K562 (cell line): ENCODE measurements at regions not wholly inside any gene's neighbourhood (a gene's known extent, or its start where the extent isn't known, plus 50 kb on each side); places are given as distances from the start of the nearest gene placed in this dataset.
A peak's percentile ranks its signal among the peaks of the same experiment; 100 is the strongest.

Experiments
- ATAC-seq: fragments of 200-7000 bp; cut with Tn5 transposase; 3 replicates; pipeline ENCODE4 v1.9.1; 2020; ENCODE audit warnings: moderate library complexity
- BruUV-seq: library from RNA; stranded (reverse); fragments of 400-500 nt; replicated peaks from 2 replicates; lab custom pipeline; 2021; lab: Mats Ljungman, UMichigan
- CTCF ChIA-PET: fragments of 300-600 bp; formaldehyde crosslinking; extraction: SDS; loops from one replicate; lab custom pipeline; 2021; ENCODE audit warnings: low intra/inter-chr PET ratio; lab: Yijun Ruan, JAX
- POLR2A ChIA-PET: fragments of 300-600, 350-650 bp; sonication (Branson Sonifier 250); formaldehyde crosslinking; extraction: SDS; loops from one replicate; lab custom pipeline; 2021; ENCODE audit warnings: antibody characterized with exemption, inconsistent platforms; lab: Yijun Ruan, JAX
- DNase-seq, 4 experiments: peaks; one replicate each; pipeline versions ENCODE4 v3.0.0 to v3.0.0-alpha.2; 2011 to 2018; ENCODE audit warnings: low spot score in 3 of 4, mixed read lengths in 3 of 4; ENCODE audit errors: extremely low read depth in 1 of 4
- FAIRE-seq: peaks from 2 replicates; lab custom pipeline; 2011; peaks lifted over from hg19 to GRCh38; lab: Jason Lieb, UNC
- H2AFZ ChIP-seq: 2 replicates; pipeline ENCODE4 v1.6.0; 2011; ENCODE audit warnings: low read depth, low read length, control low read depth, inconsistent platforms
- H3K27ac ChIP-seq: fragments of 200-600 bp; 3 replicates; pipeline ENCODE4 v1.8.0; 2011; ENCODE audit warnings: low read depth, mild to moderate bottlenecking, control low read depth, inconsistent platforms, low read length, moderate library complexity, mixed read lengths; ENCODE audit errors: extremely low read depth
- H3K27me3 ChIP-seq, 2 experiments: fragments of 300-600 bp in 1 of 2; 2 replicates in 1 of 2; 3 replicates in 1 of 2; pipeline versions ENCODE4 v1.6.0 to v1.8.0; 2011; ENCODE audit warnings: inconsistent platforms in 2 of 2, low read length in 2 of 2, mild to moderate bottlenecking in 1 of 2, mixed read lengths in 1 of 2, moderate library complexity in 1 of 2; ENCODE audit not compliant: control insufficient read depth in 2 of 2, insufficient read depth in 2 of 2
- H3K36me3 ChIP-seq: fragments of 300-600 bp; 3 replicates; pipeline ENCODE4 v1.8.0; 2011; ENCODE audit warnings: mild to moderate bottlenecking, low read length, inconsistent platforms; ENCODE audit not compliant: control insufficient read depth, insufficient read depth
- H3K4me1 ChIP-seq, 2 experiments: fragments of 200-600 bp in 1 of 2; replicated peaks in 1 of 2; 2 replicates in 1 of 2; 3 replicates in 1 of 2; pipeline versions ENCODE4 v1.5.1 to v1.8.0; 2011; ENCODE audit warnings: inconsistent platforms in 2 of 2, low read length in 2 of 2, mild to moderate bottlenecking in 1 of 2, mixed read lengths in 1 of 2, moderate library complexity in 1 of 2; ENCODE audit not compliant: control insufficient read depth in 2 of 2, insufficient read depth in 2 of 2
- H3K4me2 ChIP-seq: 2 replicates; pipeline ENCODE4 v1.6.1; 2011; ENCODE audit warnings: low read length, control low read depth, inconsistent platforms, mixed read lengths; ENCODE audit not compliant: insufficient read depth
- H3K4me3 ChIP-seq: fragments of 200-600 bp; sonication (generic), shearing (Covaris generic); 2 replicates; pipeline ENCODE4 v1.5.1; 2016; ENCODE audit warnings: control low read depth, inconsistent platforms
- H3K79me2 ChIP-seq: fragments of 200-600 bp; 3 replicates; pipeline ENCODE4 v1.8.0; 2011; ENCODE audit warnings: low read length, inconsistent platforms; ENCODE audit not compliant: control insufficient read depth, insufficient read depth
- H3K9ac ChIP-seq, 2 experiments: 2 replicates each; pipeline versions ENCODE4 v1.6.0 to v1.6.1; 2011; ENCODE audit warnings: low read depth in 2 of 2, low read length in 2 of 2, control low read depth in 1 of 2, inconsistent platforms in 1 of 2, mild to moderate bottlenecking in 1 of 2, mixed read lengths in 1 of 2; ENCODE audit not compliant: insufficient read depth in 1 of 2
- H3K9me1 ChIP-seq: one replicate; pipeline ENCODE4 v1.6.0; 2011; ENCODE audit warnings: inconsistent platforms, mild to moderate bottlenecking, low read length, moderate library complexity; ENCODE audit not compliant: control insufficient read depth, insufficient read depth
- H3K9me3 ChIP-seq: replicated peaks from 2 replicates; pipeline ENCODE4 v1.5.1; 2011; ENCODE audit warnings: low read depth, low read length, inconsistent platforms; ENCODE audit not compliant: control insufficient read depth, insufficient read depth
- H4K20me1 ChIP-seq: replicated peaks from 2 replicates; pipeline ENCODE4 v1.6.1; 2011; ENCODE audit warnings: low read length, inconsistent platforms, mixed read lengths; ENCODE audit not compliant: control insufficient read depth, insufficient read depth
- ARNT ChIP-seq, 2 experiments: fragments of 450-650 bp; IDR thresholded peaks; 2 replicates each; pipeline ENCODE4 v1.6.1; 2016; ENCODE audit warnings: mild to moderate bottlenecking in 1 of 2
- CBFB ChIP-seq: sonication (generic); formaldehyde crosslinking; IDR thresholded peaks from 2 replicates; pipeline ENCODE4 v1.4.0; 2020; ENCODE audit warnings: mild to moderate bottlenecking, missing genetic modification reagents
- CEBPB ChIP-seq: fragments of 450-650 bp; IDR thresholded peaks from 2 replicates; pipeline ENCODE4 v1.6.1; 2016; ENCODE audit warnings: missing genetic modification characterization, missing compliant biosample characterization
- CEBPZ ChIP-seq: fragments of 150-350 bp; IDR thresholded peaks from 2 replicates; pipeline ENCODE4 v1.6.1; 2014; ENCODE audit warnings: low read depth, mild to moderate bottlenecking, low read length, borderline replicate concordance
- HDAC8 ChIP-seq: fragments of 450-650 bp; IDR thresholded peaks from 2 replicates; pipeline ENCODE4 v1.6.1; 2016; ENCODE audit warnings: mild to moderate bottlenecking, missing genetic modification characterization, moderate library complexity, missing compliant biosample characterization
- KLF10 ChIP-seq: fragments of 250-450 bp; sonication (Bioruptor Pico); IDR thresholded peaks from 2 replicates; pipeline ENCODE4 v1.6.1; 2021; ENCODE audit warnings: matching md5 sums
- MAX ChIP-seq: sonication (generic); formaldehyde crosslinking; IDR thresholded peaks from 2 replicates; pipeline ENCODE4 v1.9.0; 2022; ENCODE audit warnings: mild to moderate bottlenecking, missing genetic modification reagents
- NR2F6 ChIP-seq: fragments of 450-650 bp; formaldehyde crosslinking; IDR thresholded peaks from 2 replicates; pipeline ENCODE4 v1.4.0; 2020; ENCODE audit warnings: mild to moderate bottlenecking
- PATZ1 ChIP-seq: fragments of 250-450 bp; sonication (Bioruptor Pico); IDR thresholded peaks from 2 replicates; pipeline ENCODE4 v1.5.0; 2020; ENCODE audit warnings: mild to moderate bottlenecking, borderline replicate concordance
- TCF7 ChIP-seq: sonication (generic); IDR thresholded peaks from 2 replicates; pipeline ENCODE4 v1.6.1; 2016; ENCODE audit warnings: antibody characterized with exemption, borderline replicate concordance
- TEAD4 ChIP-seq, 2 experiments: sonication (generic) in 1 of 2; formaldehyde crosslinking in 1 of 2; IDR thresholded peaks; 2 replicates each; pipeline versions ENCODE4 v1.6.1 to v1.8.0; 2012 to 2022; ENCODE audit warnings: borderline replicate concordance in 1 of 2, inconsistent platforms in 1 of 2, low read length in 1 of 2, mild to moderate bottlenecking in 1 of 2, missing genetic modification reagents in 1 of 2
- WGBS: fragments of 100-300 bp; shearing (Covaris generic); methylation state at CpG from one replicate; pipeline ENCODE4 v1.1.6; 2016; ENCODE audit warnings: low coverage, mixed read lengths; ENCODE audit not compliant: insufficient coverage; ENCODE audit errors: missing lambda C conversion rate; 5-methylcytosine and 5-hydroxymethylcytosine counted together
- in situ Hi-C: fragments of 300-500 bp; cut with MboI; formaldehyde crosslinking; loops from 4 replicates; pipeline ENCODE4 v1.15.0; 2018; ENCODE audit warnings: inconsistent platforms, mixed read lengths
- intact Hi-C: fragments of 100-400 bp; cut with micrococcal nuclease; formaldehyde crosslinking; loops from 2 replicates; pipeline ENCODE4 v1.14.2; 2022
- TF ChIP-seq, protein P1 (sequence below): sonication (generic); formaldehyde crosslinking; IDR thresholded peaks from 2 replicates; pipeline ENCODE4 v1.8.0; 2022; ENCODE audit warnings: mild to moderate bottlenecking, missing genetic modification reagents
- TF ChIP-seq, protein P2 (sequence below): fragments of 450-650 bp; IDR thresholded peaks from 2 replicates; pipeline ENCODE4 v1.6.1; 2014; ENCODE audit warnings: low read depth, mild to moderate bottlenecking, moderate library complexity, borderline replicate concordance

DNA sequence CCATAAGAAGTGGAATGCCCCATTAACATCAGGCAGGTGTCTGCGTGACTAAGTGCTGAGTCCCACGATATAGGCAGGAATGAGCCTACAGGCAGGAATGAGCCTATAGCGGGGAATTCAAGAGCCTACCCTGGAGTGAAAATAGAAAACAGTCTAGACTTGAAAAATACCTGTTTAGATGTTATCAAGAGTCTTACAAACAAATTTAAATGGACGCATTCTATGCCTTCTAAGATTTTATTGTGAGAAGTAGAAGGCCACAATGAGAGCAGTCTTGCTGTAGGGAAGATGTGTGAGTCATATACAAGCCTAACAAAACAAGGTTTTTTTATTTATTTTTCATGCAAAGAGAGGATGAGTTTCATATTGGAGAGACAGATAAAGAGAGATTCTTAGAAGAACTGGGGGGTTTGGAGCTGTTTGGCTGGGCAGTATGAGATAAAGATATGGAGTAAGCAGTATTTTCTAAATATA is 200.8 kb upstream of the ZC3H12C start:
- 4% methylated on average over 4 of the region's 4 CpGs for WGBS
- Histone ChIP-seq H2AFZ (peak overlapping the region; percentile 86), H3K9ac (peak overlapping the region in 1 of 2 experiments; percentile 48; a peak in 2 of 4 replicates), H3K9me3 (no peaks in the 10 kb centered on the region), H4K20me1 (no peaks in the 10 kb centered on the region), H3K36me3 (no peaks in the 10 kb centered on the region), H3K79me2 (no peaks in the 10 kb centered on the region), H3K4me2 (peak overlapping the region; percentile 60), H3K27ac (peak overlapping the region; percentile 59), H3K27me3 (no peaks in the 10 kb centered on the region), H3K4me3 (no peak overlapping the region), H3K9me1 (no peaks in the 10 kb centered on the region), H3K4me1 (peaks cover 7 to 31% of the 10 kb centered on the region in 2 experiments; a peak in 4 of 5 replicates)
- ATAC-seq (peak; percentile 71), DNase-seq (peak; percentile 30 to 74 (median 44)), FAIRE-seq (peak; percentile 67)
- POLR2A ChIA-PET, result no interaction called here
- CTCF ChIA-PET, result no interaction called here
- intact Hi-C loops, result loop anchor here (5.0 kb wide), 1 partner anchor 45 kb away; no protein-coding TSS in a partner anchor
- no TSS peak for BruUV-seq
- in situ Hi-C loops, result no loop called here
- TF ChIP-seq KLF10 (no peak), CEBPZ (no peak), MAX (CRISPR knock-in tag) (no peak), NR2F6 (no peak), ARNT (IDR thresholded peaks at IDR 0.05) (peak in 1 of 2 experiments; percentile 63; a peak in 1 of 4 replicates), CEBPB (tag) (no peak), CBFB (CRISPR knock-in tag) (no peak), HDAC8 (tag) (no peak), TCF7 (no peak), TEAD4 (IDR thresholded peaks at IDR 0.05; ENCODE audit: low read length) (peak; percentile 74), TEAD4 (CRISPR knock-in tag; IDR thresholded peaks at IDR 0.05; ENCODE audit: borderline replicate concordance) (no peak), PATZ1 (CRISPR knock-in tag) (no peak)
- TF ChIP-seq, protein P1, sequence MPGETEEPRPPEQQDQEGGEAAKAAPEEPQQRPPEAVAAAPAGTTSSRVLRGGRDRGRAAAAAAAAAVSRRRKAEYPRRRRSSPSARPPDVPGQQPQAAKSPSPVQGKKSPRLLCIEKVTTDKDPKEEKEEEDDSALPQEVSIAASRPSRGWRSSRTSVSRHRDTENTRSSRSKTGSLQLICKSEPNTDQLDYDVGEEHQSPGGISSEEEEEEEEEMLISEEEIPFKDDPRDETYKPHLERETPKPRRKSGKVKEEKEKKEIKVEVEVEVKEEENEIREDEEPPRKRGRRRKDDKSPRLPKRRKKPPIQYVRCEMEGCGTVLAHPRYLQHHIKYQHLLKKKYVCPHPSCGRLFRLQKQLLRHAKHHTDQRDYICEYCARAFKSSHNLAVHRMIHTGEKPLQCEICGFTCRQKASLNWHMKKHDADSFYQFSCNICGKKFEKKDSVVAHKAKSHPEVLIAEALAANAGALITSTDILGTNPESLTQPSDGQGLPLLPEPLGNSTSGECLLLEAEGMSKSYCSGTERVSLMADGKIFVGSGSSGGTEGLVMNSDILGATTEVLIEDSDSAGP (CRISPR knock-in tag), result no peak
- TF ChIP-seq, protein P2, sequence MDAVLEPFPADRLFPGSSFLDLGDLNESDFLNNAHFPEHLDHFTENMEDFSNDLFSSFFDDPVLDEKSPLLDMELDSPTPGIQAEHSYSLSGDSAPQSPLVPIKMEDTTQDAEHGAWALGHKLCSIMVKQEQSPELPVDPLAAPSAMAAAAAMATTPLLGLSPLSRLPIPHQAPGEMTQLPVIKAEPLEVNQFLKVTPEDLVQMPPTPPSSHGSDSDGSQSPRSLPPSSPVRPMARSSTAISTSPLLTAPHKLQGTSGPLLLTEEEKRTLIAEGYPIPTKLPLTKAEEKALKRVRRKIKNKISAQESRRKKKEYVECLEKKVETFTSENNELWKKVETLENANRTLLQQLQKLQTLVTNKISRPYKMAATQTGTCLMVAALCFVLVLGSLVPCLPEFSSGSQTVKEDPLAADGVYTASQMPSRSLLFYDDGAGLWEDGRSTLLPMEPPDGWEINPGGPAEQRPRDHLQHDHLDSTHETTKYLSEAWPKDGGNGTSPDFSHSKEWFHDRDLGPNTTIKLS, result no peak
